ENCODE measurements at regions not wholly inside any gene's neighbourhood (a gene's known extent, or its start where the extent isn't known, plus 50 kb on each side); places are given as distances from the start of the nearest gene placed in this dataset.

DNA sequence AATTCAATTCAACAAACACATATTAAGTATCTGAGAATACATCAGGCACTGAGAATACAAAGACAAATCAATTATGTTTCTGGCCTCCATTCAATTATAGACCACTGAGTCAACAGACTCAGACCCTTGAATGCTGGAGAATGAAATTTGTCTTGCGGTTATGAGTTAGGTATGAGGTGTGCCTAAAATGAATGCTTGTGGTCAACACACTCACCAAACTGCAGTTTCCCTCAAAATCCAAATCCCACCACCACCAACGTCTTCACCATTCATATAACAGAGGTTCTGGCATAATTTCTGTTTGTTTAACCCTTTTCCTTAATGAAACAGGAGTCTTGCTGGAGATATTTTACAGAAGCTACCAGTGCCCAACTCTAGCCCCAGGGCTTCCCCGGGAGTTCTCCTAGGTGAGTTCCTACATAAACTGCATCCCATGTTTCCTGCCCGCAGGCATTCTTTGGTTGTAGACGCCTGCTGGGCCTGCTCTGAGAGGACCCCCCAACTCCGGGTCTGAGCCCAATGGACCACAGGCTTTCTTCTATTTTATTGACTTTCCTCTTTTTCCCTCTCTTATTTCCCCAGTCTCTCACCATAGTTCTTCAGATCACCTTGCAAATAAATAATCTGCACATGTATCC is 119.2 kb downstream of the DDX53 start:
- H3K27ac ChIP-seq, result no peak overlapping the region
- FAIRE-seq (no peak), DNase-seq (no peak), ATAC-seq (no peak)
- TF ChIP-seq, protein P1, sequence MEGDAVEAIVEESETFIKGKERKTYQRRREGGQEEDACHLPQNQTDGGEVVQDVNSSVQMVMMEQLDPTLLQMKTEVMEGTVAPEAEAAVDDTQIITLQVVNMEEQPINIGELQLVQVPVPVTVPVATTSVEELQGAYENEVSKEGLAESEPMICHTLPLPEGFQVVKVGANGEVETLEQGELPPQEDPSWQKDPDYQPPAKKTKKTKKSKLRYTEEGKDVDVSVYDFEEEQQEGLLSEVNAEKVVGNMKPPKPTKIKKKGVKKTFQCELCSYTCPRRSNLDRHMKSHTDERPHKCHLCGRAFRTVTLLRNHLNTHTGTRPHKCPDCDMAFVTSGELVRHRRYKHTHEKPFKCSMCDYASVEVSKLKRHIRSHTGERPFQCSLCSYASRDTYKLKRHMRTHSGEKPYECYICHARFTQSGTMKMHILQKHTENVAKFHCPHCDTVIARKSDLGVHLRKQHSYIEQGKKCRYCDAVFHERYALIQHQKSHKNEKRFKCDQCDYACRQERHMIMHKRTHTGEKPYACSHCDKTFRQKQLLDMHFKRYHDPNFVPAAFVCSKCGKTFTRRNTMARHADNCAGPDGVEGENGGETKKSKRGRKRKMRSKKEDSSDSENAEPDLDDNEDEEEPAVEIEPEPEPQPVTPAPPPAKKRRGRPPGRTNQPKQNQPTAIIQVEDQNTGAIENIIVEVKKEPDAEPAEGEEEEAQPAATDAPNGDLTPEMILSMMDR (IDR thresholded peaks at IDR 0.05), result no peak
- 64 to 78% methylated on average over 6 of the region's 6 CpGs for WGBS, 2 donors
- H3K4me3 ChIP-seq, result no peak overlapping the region
- H3K36me3 ChIP-seq, result no peaks in the 10 kb centered on the region
- peaks cover 0 to 4% (median 0%) of the 10 kb centered on the region in 4 donors for H3K27me3 ChIP-seq
- H3K9me3 ChIP-seq, result no peaks in the 10 kb centered on the region
- intact Hi-C loops (cut with DNase I), result no loop called here
- H3K4me1 ChIP-seq, result no peaks in the 10 kb centered on the region

DNA sequence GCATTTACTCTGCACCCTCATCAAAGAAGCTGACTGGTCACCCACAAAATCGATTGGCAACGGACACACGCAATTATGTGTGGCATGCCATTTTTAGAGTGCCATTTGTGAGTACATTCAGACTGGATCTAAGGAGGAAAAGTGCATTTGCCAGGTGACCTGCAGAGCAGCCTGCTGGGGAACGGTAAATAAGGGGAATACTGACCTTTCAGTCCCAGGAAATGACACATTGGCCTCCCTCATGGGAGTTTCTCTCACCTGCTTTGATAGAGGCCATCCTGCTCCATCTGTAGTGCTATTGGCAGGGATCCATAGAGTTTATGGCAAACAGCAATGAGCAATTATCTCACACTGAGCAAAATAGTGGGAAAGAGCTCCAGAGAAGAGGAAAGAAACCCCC is 127.8 kb downstream of the DDX53 start:
- ATAC-seq (no peak), DNase-seq (no peak), FAIRE-seq (no peak)
- TF ChIP-seq, protein P1 (IDR thresholded peaks at IDR 0.05), result no peak
- intact Hi-C loops (cut with DNase I), result no loop called here
- no peak overlapping the region for H3K27ac ChIP-seq
- peaks cover 0 to 3% (median 0%) of the 10 kb centered on the region in 4 donors for H3K27me3 ChIP-seq
- no peaks in the 10 kb centered on the region for H3K36me3 ChIP-seq
- H3K4me1 ChIP-seq, result no peaks in the 10 kb centered on the region
- H3K4me3 ChIP-seq, result no peak overlapping the region
- 66 to 81% methylated on average over 4 of the region's 4 CpGs for WGBS, 2 donors
- no peaks in the 10 kb centered on the region for H3K9me3 ChIP-seq

DNA sequence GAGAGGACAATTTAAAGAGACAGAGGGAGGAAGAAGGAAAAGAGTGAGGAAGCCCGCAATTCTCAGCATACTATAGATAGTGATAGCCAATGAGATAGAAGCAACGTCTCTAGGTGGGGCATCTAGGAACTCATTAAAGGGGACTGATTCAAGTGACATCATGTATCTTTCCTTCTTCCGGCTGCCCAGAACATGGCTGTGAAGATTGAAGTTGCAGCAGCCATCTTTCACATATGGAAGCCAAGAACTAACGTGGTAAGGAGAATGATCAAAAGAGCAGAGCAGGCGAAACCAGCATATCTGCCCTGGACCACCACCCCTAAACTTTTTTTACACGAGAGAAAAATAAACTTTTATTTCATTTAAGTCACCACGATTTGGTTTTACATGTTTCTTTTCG is 133.8 kb downstream of the DDX53 start:
- intact Hi-C loops (cut with DNase I), result no loop called here
- Histone ChIP-seq H3K36me3 (no peaks in the 10 kb centered on the region), H3K27ac (no peak overlapping the region), H3K4me1 (no peaks in the 10 kb centered on the region), H3K4me3 (no peak overlapping the region), H3K27me3 (peaks cover 0 to 3% (median 0%) of the 10 kb centered on the region in 4 donors), H3K9me3 (no peaks in the 10 kb centered on the region)
- TF ChIP-seq, protein P1 (IDR thresholded peaks at IDR 0.05), result no peak
- ATAC-seq (no peak), DNase-seq (no peak), FAIRE-seq (no peak)
- 61 to 65% methylated on average over 8 of the region's 8 CpGs for WGBS, 2 donors

DNA sequence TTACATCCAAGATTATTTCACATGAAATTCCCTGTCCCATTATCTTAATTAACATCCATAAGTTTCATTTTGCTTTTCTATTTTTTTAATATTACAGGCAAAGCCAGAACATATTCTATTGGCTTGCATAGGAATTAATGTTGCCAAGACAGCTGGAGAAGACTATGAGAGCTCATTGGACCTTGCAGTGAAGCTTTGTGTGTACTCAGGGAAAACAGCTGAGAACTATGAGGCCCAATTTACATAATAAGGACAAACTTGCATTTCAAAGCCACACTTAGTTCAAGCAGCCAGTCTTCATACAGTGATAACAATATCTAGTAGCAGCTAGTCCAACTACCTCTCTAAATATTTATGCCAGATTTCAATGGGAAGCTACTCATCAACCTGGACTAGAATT is 134.4 kb downstream of the DDX53 start:
- peaks cover 0 to 3% (median 0%) of the 10 kb centered on the region in 4 donors for H3K27me3 ChIP-seq
- ATAC-seq, result no peak
- no peaks in the 10 kb centered on the region for H3K4me1 ChIP-seq
- no peak overlapping the region for H3K27ac ChIP-seq
- TF ChIP-seq, protein P1 (IDR thresholded peaks at IDR 0.05), result no peak
- no peak for FAIRE-seq
- H3K36me3 ChIP-seq, result no peaks in the 10 kb centered on the region
- H3K4me3 ChIP-seq, result no peak overlapping the region
- intact Hi-C loops (cut with DNase I), result no loop called here
- H3K9me3 ChIP-seq, result no peaks in the 10 kb centered on the region
- DNase-seq, result no peak

DNA sequence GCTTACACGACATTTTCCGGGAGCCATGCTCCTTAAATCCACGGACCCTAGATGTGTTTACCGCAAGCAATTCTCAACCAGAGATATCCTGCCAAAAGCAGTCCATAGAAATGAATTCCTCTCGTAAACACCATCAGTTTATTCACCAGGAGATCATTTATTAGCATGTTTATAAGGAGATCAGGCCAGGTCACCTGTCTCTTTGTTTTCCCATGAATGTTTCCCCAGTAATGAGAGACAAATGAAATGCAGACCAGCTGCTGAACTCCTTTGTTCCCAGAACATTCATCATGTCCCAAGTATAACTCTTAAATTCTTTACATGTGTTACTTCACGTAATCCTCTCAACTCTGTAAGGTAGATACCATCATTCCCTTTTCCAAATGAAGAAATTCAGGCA is 137.1 kb downstream of the DDX53 start:
- ATAC-seq (no peak), DNase-seq (no peak), FAIRE-seq (no peak)
- intact Hi-C loops (cut with DNase I), result no loop called here
- Histone ChIP-seq H3K4me3 (no peak overlapping the region), H3K27me3 (peaks cover 0 to 3% (median 0%) of the 10 kb centered on the region in 4 donors), H3K36me3 (no peaks in the 10 kb centered on the region), H3K27ac (no peak overlapping the region), H3K9me3 (no peaks in the 10 kb centered on the region), H3K4me1 (no peaks in the 10 kb centered on the region)
- TF ChIP-seq, protein P1 (IDR thresholded peaks at IDR 0.05), result no peak
- WGBS, 2 donors, result 75 to 80% methylated on average over 6 of the region's 6 CpGs
